ENCODE measurements at regions not wholly inside any gene's neighbourhood (a gene's known extent, or its start where the extent isn't known, plus 50 kb on each side); places are given as distances from the start of the nearest gene placed in this dataset.

- TF ChIP-seq HOXC10 (CRISPR knock-in tag; IDR thresholded peaks at IDR 0.05) (no peak), ZNF16 (tag by site-specific recombination; IDR thresholded peaks at IDR 0.05; ENCODE audit: low read depth) (no peak)
Observed at GRCh38 chr5:12704955-12705354, 800.7 kb upstream of the CTNND2 start (continued).

GRCh38 chr5:12703254-12703653 is 799.0 kb upstream of the CTNND2 start:
- H3K4me1 ChIP-seq (ENCODE audit: control insufficient read depth, insufficient read depth, low read length), result no peaks in the 10 kb centered on the region
- TF ChIP-seq ZNF184 (tag by site-specific recombination; IDR thresholded peaks at IDR 0.05), result no peak
- TF ChIP-seq, protein P1, sequence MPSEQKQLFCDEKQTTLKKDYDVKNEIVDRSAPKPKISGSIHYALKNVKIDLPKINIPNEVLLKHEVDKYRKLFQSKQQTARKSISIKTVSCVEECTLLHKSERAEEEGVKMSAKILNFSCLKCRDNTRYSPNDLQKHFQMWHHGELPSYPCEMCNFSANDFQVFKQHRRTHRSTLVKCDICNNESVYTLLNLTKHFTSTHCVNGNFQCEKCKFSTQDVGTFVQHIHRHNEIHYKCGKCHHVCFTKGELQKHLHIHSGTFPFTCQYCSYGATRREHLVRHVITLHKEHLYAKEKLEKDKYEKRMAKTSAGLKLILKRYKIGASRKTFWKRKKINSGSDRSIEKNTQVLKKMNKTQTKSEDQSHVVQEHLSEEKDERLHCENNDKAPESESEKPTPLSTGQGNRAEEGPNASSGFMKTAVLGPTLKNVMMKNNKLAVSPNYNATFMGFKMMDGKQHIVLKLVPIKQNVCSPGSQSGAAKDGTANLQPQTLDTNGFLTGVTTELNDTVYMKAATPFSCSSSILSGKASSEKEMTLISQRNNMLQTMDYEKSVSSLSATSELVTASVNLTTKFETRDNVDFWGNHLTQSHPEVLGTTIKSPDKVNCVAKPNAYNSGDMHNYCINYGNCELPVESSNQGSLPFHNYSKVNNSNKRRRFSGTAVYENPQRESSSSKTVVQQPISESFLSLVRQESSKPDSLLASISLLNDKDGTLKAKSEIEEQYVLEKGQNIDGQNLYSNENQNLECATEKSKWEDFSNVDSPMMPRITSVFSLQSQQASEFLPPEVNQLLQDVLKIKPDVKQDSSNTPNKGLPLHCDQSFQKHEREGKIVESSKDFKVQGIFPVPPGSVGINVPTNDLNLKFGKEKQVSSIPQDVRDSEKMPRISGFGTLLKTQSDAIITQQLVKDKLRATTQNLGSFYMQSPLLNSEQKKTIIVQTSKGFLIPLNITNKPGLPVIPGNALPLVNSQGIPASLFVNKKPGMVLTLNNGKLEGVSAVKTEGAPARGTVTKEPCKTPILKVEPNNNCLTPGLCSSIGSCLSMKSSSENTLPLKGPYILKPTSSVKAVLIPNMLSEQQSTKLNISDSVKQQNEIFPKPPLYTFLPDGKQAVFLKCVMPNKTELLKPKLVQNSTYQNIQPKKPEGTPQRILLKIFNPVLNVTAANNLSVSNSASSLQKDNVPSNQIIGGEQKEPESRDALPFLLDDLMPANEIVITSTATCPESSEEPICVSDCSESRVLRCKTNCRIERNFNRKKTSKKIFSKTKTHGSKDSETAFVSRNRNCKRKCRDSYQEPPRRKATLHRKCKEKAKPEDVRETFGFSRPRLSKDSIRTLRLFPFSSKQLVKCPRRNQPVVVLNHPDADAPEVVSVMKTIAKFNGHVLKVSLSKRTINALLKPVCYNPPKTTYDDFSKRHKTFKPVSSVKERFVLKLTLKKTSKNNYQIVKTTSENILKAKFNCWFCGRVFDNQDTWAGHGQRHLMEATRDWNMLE (tag by site-specific recombination; conservative IDR thresholded peaks at IDR 0.05; ENCODE audit: low read depth), result no peak
- TF ChIP-seq, protein P2, sequence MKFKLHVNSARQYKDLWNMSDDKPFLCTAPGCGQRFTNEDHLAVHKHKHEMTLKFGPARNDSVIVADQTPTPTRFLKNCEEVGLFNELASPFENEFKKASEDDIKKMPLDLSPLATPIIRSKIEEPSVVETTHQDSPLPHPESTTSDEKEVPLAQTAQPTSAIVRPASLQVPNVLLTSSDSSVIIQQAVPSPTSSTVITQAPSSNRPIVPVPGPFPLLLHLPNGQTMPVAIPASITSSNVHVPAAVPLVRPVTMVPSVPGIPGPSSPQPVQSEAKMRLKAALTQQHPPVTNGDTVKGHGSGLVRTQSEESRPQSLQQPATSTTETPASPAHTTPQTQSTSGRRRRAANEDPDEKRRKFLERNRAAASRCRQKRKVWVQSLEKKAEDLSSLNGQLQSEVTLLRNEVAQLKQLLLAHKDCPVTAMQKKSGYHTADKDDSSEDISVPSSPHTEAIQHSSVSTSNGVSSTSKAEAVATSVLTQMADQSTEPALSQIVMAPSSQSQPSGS (tag by site-specific recombination; IDR thresholded peaks at IDR 0.05; ENCODE audit: low read depth), result peak; percentile 65; the same call in 1 of the 2 replicates
- TF ChIP-seq WT1 (tag by site-specific recombination; IDR thresholded peaks at IDR 0.05), result no peak
- no peak for TF ChIP-seq ZBTB17 (tag by site-specific recombination; IDR thresholded peaks at IDR 0.05)
- TF ChIP-seq ZNF157 (tag by site-specific recombination; IDR thresholded peaks at IDR 0.05), result no peak
- TF ChIP-seq ZNF529 (tag by site-specific recombination; IDR thresholded peaks at IDR 0.05; ENCODE audit: insufficient replicate concordance), result no peak
- TF ChIP-seq ZNF266 (tag by site-specific recombination; IDR thresholded peaks at IDR 0.05; ENCODE audit: low read depth), result no peak
- H3K4me3 ChIP-seq (ENCODE audit: low read depth, low read length), result no peak overlapping the region
- ChIA-PET CTCF (no interaction called here), POLR2A (no interaction called here)
- no peaks in the 10 kb centered on the region for H3K36me3 ChIP-seq (ENCODE audit: control insufficient read depth in 2 of 2, insufficient read depth in 1 of 2, low read length in 2 of 2)
- H3K27ac ChIP-seq (ENCODE audit: extremely low read depth, low read depth, low read length), result no peak overlapping the region
- no peaks in the 10 kb centered on the region for H3K9me3 ChIP-seq (ENCODE audit: control insufficient read depth, insufficient read depth, low read depth, low read length)

DNA sequence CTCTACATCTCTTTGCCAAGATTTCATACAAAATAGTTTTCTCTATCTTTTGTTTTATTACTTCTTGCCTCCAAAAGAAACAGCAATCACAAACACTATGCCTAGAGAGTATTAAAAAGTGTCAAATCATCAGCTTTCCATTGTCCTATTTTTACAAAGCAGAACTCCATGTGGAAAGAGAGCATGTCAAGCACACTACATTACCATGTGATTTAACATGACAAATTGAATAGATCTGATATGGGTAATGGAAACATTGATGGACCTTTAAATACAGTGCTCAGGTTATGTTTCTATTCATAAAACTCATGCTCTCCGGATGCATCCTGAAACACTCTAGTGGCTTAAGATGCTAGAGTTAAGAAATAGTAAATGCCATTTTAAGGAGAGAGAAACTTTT is 791.4 kb upstream of the CTNND2 start:
- no peaks in the 10 kb centered on the region for H3K36me3 ChIP-seq (ENCODE audit: control insufficient read depth in 2 of 2, insufficient read depth in 1 of 2, low read length in 2 of 2)
- no peak overlapping the region for H3K4me3 ChIP-seq (ENCODE audit: low read depth, low read length)
- TF ChIP-seq OVOL3 (tag by site-specific recombination; IDR thresholded peaks at IDR 0.05) (no peak), BCL6B (tag by site-specific recombination; IDR thresholded peaks at IDR 0.05) (no peak), ZNF404 (tag by site-specific recombination; IDR thresholded peaks at IDR 0.05) (no peak), ZNF600 (tag by site-specific recombination; IDR thresholded peaks at IDR 0.05) (no peak), ZNF423 (tag by site-specific recombination; IDR thresholded peaks at IDR 0.05) (no peak), ZBTB8A (tag by site-specific recombination; IDR thresholded peaks at IDR 0.05) (no peak)
- ChIA-PET POLR2A (no interaction called here), CTCF (no interaction called here)
- H3K27ac ChIP-seq (ENCODE audit: extremely low read depth, low read depth, low read length), result no peak overlapping the region
- no peaks in the 10 kb centered on the region for H3K4me1 ChIP-seq (ENCODE audit: control insufficient read depth, insufficient read depth, low read length)
- H3K9me3 ChIP-seq (ENCODE audit: control insufficient read depth, insufficient read depth, low read depth, low read length), result no peaks in the 10 kb centered on the region
